ENCODE measurements at regions not wholly inside any gene's neighbourhood (a gene's known extent, or its start where the extent isn't known, plus 50 kb on each side); places are given as distances from the start of the nearest gene placed in this dataset.

DNA sequence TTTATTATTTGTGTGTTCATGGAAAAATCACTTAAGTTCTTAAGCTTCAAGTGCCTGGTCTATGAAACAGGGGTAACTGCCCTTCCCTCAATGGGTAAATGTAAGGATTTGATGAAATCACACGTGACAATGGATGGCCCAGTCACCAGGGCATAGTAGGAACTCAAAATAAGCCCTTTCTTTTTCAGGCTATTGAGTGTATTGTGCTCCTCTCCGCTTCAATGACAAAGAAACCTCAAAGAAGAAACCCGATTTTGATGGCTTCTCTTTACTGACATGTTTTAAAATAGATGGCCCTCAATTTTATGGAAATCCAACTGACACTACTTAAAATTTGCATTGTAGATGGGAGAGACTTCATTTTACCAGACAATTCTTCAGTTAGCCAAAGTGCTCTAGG, 543.5 kb downstream of the OMA1 start:
- no peak for TF ChIP-seq POLR2A (IDR thresholded peaks at IDR 0.05; ENCODE audit: low read depth, low read length)
- TF ChIP-seq POLR2AphosphoS5 (IDR thresholded peaks at IDR 0.05; ENCODE audit: low read depth, low read length), result no peak
- no peak for TF ChIP-seq TAF1 (IDR thresholded peaks at IDR 0.05; ENCODE audit: borderline replicate concordance, low read depth, low read length)
